ENCODE measurements at regions not wholly inside any gene's neighbourhood (a gene's known extent, or its start where the extent isn't known, plus 50 kb on each side); places are given as distances from the start of the nearest gene placed in this dataset.

DNA sequence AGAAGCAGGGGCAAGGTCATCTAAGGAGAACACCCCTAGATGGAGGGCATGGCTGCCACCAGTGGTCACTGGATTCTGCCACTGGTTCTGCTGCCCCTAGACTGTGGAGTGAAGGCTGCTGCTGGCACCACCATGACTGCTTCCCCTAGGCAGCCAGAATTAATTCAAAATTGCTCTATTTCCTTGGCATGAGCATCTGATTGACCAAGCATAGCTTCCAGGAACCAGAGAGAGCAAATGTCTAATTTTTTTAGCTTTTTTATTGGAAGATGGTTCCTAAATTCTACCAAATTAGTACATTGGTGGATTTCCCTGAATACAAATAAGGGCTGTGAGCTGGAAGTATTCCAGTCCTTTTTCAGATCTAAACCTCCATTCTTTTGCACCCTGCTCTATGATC, 270.2 kb upstream of the GBE1 start:
- TF ChIP-seq, protein P1, sequence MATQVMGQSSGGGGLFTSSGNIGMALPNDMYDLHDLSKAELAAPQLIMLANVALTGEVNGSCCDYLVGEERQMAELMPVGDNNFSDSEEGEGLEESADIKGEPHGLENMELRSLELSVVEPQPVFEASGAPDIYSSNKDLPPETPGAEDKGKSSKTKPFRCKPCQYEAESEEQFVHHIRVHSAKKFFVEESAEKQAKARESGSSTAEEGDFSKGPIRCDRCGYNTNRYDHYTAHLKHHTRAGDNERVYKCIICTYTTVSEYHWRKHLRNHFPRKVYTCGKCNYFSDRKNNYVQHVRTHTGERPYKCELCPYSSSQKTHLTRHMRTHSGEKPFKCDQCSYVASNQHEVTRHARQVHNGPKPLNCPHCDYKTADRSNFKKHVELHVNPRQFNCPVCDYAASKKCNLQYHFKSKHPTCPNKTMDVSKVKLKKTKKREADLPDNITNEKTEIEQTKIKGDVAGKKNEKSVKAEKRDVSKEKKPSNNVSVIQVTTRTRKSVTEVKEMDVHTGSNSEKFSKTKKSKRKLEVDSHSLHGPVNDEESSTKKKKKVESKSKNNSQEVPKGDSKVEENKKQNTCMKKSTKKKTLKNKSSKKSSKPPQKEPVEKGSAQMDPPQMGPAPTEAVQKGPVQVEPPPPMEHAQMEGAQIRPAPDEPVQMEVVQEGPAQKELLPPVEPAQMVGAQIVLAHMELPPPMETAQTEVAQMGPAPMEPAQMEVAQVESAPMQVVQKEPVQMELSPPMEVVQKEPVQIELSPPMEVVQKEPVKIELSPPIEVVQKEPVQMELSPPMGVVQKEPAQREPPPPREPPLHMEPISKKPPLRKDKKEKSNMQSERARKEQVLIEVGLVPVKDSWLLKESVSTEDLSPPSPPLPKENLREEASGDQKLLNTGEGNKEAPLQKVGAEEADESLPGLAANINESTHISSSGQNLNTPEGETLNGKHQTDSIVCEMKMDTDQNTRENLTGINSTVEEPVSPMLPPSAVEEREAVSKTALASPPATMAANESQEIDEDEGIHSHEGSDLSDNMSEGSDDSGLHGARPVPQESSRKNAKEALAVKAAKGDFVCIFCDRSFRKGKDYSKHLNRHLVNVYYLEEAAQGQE (IDR thresholded peaks at IDR 0.05; ENCODE audit: insufficient read depth in 1 of 2, low read depth in 2 of 2, low read length in 2 of 2): no peak
- TF ChIP-seq SIN3A (IDR thresholded peaks at IDR 0.05; ENCODE audit: borderline replicate concordance, insufficient read depth, low read length) (no peak), POLR2AphosphoS5 (IDR thresholded peaks at IDR 0.05; ENCODE audit: low read depth, low read length) (no peak), TAF1 (IDR thresholded peaks at IDR 0.05; ENCODE audit: borderline replicate concordance, insufficient read depth, low read length) (no peak), FOXP2 (optimal IDR thresholded peaks at IDR 0.05; ENCODE audit: borderline replicate concordance, extremely low read depth, extremely low read length, insufficient read depth) (no peak)
